WTC11 (cell line): ENCODE measurements at regions not wholly inside any gene's neighbourhood (a gene's known extent, or its start where the extent isn't known, plus 50 kb on each side); places are given as distances from the start of the nearest gene placed in this dataset.
"Not testable (repeated sequence)": the region's sequence is repeated elsewhere in the genome, so short reads cannot be mapped to it uniquely, and the experiment has no call there.

Experiments
- ATAC-seq: fragments of 200-7000 bp; cut with Tn5 transposase; 2 replicates; pipeline ENCODE4 v1.10.0; 2021; ENCODE audit warnings: mild to moderate bottlenecking, moderate library complexity
- CTCF ChIA-PET: fragments of 300-600 bp; sonication (Branson Sonifier 250); formaldehyde crosslinking; loops from one replicate; lab custom pipeline; 2021; ENCODE audit warnings: antibody characterized with exemption; lab: Charles Lee
- POLR2A ChIA-PET: fragments of 350-600 bp; sonication (Branson Sonifier 250); formaldehyde crosslinking; loops from one replicate; lab custom pipeline; 2021; ENCODE audit warnings: antibody characterized with exemption; lab: Charles Lee
- DNase-seq: peaks from one replicate; pipeline ENCODE4 v3.0.0; 2021; ENCODE audit warnings: low spot score
- H3K27ac Mint-ChIP-seq: 2 replicates; pipeline ENCODE4 v1.8.0; 2021; ENCODE audit warnings: mixed read lengths
- H3K27me3 Mint-ChIP-seq: 2 replicates; pipeline ENCODE4 v1.8.0; 2021; ENCODE audit warnings: low read depth, mild to moderate bottlenecking, moderate library complexity, mixed read lengths
- H3K36me3 Mint-ChIP-seq: 2 replicates; pipeline ENCODE4 v1.8.0; 2021; ENCODE audit warnings: mixed read lengths
- H3K4me1 Mint-ChIP-seq: 2 replicates; pipeline ENCODE4 v1.8.0; 2022; ENCODE audit warnings: mixed read lengths
- H3K4me3 Mint-ChIP-seq: 2 replicates; pipeline ENCODE4 v1.8.0; 2021; ENCODE audit warnings: mild to moderate bottlenecking, moderate library complexity, mixed read lengths
- H3K9me3 Mint-ChIP-seq: 2 replicates; pipeline ENCODE4 v1.8.0; 2021; ENCODE audit warnings: mixed read lengths
- CREM ChIP-seq: sonication (generic); formaldehyde crosslinking; IDR thresholded peaks from 2 replicates; pipeline ENCODE4 v1.8.1; 2022; ENCODE audit warnings: mild to moderate bottlenecking, missing genetic modification reagents, moderate library complexity
- ELF4 ChIP-seq: sonication (generic); formaldehyde crosslinking; IDR thresholded peaks from 2 replicates; pipeline ENCODE4 v1.8.1; 2022; ENCODE audit warnings: low read depth, mild to moderate bottlenecking, moderate library complexity, missing genetic modification reagents
- FOXP1 ChIP-seq: sonication (generic); formaldehyde crosslinking; IDR thresholded peaks from 2 replicates; pipeline ENCODE4 v1.8.0; 2022; ENCODE audit warnings: missing genetic modification reagents, mild to moderate bottlenecking, moderate library complexity, borderline replicate concordance
- GABPB1 ChIP-seq: sonication (generic); formaldehyde crosslinking; IDR thresholded peaks from 2 replicates; pipeline ENCODE4 v1.8.1; 2023; ENCODE audit warnings: mild to moderate bottlenecking, missing genetic modification reagents
- GRHL2 ChIP-seq: fragments of 250-450 bp; sonication (Bioruptor Pico); IDR thresholded peaks from 2 replicates; pipeline ENCODE4 v1.8.0; 2022; ENCODE audit warnings: mild to moderate bottlenecking, moderate library complexity; ENCODE audit not compliant: insufficient replicate concordance, severe bottlenecking
- IRF2 ChIP-seq: sonication (generic); formaldehyde crosslinking; IDR thresholded peaks from 2 replicates; pipeline ENCODE4 v1.8.0; 2022; ENCODE audit warnings: low read depth, missing genetic modification reagents, borderline replicate concordance
- JAZF1 ChIP-seq: fragments of 250-450 bp; sonication (Bioruptor Pico); IDR thresholded peaks from 2 replicates; pipeline ENCODE4 v1.9.0; 2021; ENCODE audit warnings: moderate library complexity, mild to moderate bottlenecking, inconsistent platforms
- MXD4 ChIP-seq: fragments of 250-450 bp; sonication (Bioruptor Pico); IDR thresholded peaks from 2 replicates; pipeline ENCODE4 v1.8.0; 2021; ENCODE audit warnings: mild to moderate bottlenecking, moderate library complexity, borderline replicate concordance
- NR2C2 ChIP-seq: sonication (generic); formaldehyde crosslinking; IDR thresholded peaks from 2 replicates; pipeline ENCODE4 v1.8.0; 2022; ENCODE audit warnings: mild to moderate bottlenecking, missing genetic modification reagents
- OVOL2 ChIP-seq: fragments of 250-450 bp; sonication (Bioruptor Pico); IDR thresholded peaks from 2 replicates; pipeline ENCODE4 v1.9.0; 2021; ENCODE audit warnings: mild to moderate bottlenecking, borderline replicate concordance
- RELA ChIP-seq: sonication (generic); formaldehyde crosslinking; IDR thresholded peaks from 2 replicates; pipeline ENCODE4 v1.8.1; 2022; ENCODE audit warnings: missing genetic modification reagents, mild to moderate bottlenecking, borderline replicate concordance
- SMAD4 ChIP-seq: sonication (generic); formaldehyde crosslinking; IDR thresholded peaks from 2 replicates; pipeline ENCODE4 v1.8.0; 2022; ENCODE audit warnings: mild to moderate bottlenecking, missing genetic modification reagents
- SOX15 ChIP-seq: fragments of 250-450 bp; sonication (Bioruptor Pico); IDR thresholded peaks from 2 replicates; pipeline ENCODE4 v1.9.0; 2021; ENCODE audit warnings: mild to moderate bottlenecking
- SP1 ChIP-seq: sonication (generic); formaldehyde crosslinking; conservative IDR thresholded peaks from 2 replicates; pipeline ENCODE4 v1.8.1; 2022; ENCODE audit warnings: missing genetic modification reagents
- TEAD4 ChIP-seq: sonication (generic); formaldehyde crosslinking; IDR thresholded peaks from 2 replicates; pipeline ENCODE4 v1.8.0; 2022; ENCODE audit warnings: mild to moderate bottlenecking, missing genetic modification reagents
- USF2 ChIP-seq: sonication (generic); formaldehyde crosslinking; IDR thresholded peaks from 2 replicates; pipeline ENCODE4 v1.8.1; 2023; ENCODE audit warnings: mild to moderate bottlenecking, missing genetic modification reagents, moderate library complexity
- ZBTB21 ChIP-seq: sonication (generic); formaldehyde crosslinking; IDR thresholded peaks from 2 replicates; pipeline ENCODE4 v1.8.1; 2023; ENCODE audit warnings: mild to moderate bottlenecking, missing genetic modification reagents, borderline replicate concordance
- ZNF121 ChIP-seq: sonication (generic); formaldehyde crosslinking; IDR thresholded peaks from 2 replicates; pipeline ENCODE4 v1.8.0; 2023; ENCODE audit warnings: missing genetic modification reagents
- ZNF138 ChIP-seq: sonication (generic); formaldehyde crosslinking; conservative IDR thresholded peaks from 2 replicates; pipeline ENCODE4 v1.8.1; 2022; ENCODE audit warnings: mild to moderate bottlenecking, moderate library complexity, missing genetic modification reagents
- ZNF219 ChIP-seq: sonication (generic); formaldehyde crosslinking; IDR thresholded peaks from 2 replicates; pipeline ENCODE4 v1.8.0; 2023; ENCODE audit warnings: missing genetic modification reagents, mild to moderate bottlenecking, borderline replicate concordance
- ZNF396 ChIP-seq: fragments of 250-450 bp; sonication (Bioruptor Pico); IDR thresholded peaks from 2 replicates; pipeline ENCODE4 v1.8.0; 2021; ENCODE audit warnings: mild to moderate bottlenecking, moderate library complexity, borderline replicate concordance
- ZNF416 ChIP-seq: fragments of 250-450 bp; sonication (Bioruptor Pico); IDR thresholded peaks from 2 replicates; pipeline ENCODE4 v1.9.0; 2021; ENCODE audit warnings: mild to moderate bottlenecking, inconsistent platforms
- TF ChIP-seq, protein P1 (sequence below): fragments of 250-450 bp; sonication (Bioruptor Pico); IDR thresholded peaks from 2 replicates; pipeline ENCODE4 v1.9.0; 2021; ENCODE audit warnings: mild to moderate bottlenecking
- TF ChIP-seq, protein P2 (sequence below): fragments of 250-450 bp; sonication (Bioruptor Pico); IDR thresholded peaks from 2 replicates; pipeline ENCODE4 v2.1.2; 2022; ENCODE audit warnings: mild to moderate bottlenecking, moderate library complexity
- TF ChIP-seq, protein P3 (sequence below): sonication (generic); formaldehyde crosslinking; IDR thresholded peaks from 2 replicates; pipeline ENCODE4 v1.8.0; 2023; ENCODE audit warnings: missing genetic modification reagents
- TF ChIP-seq, protein P4 (sequence below): sonication (generic); formaldehyde crosslinking; conservative IDR thresholded peaks from 2 replicates; pipeline ENCODE4 v1.8.1; 2022; ENCODE audit warnings: mild to moderate bottlenecking, missing genetic modification reagents
- TF ChIP-seq, protein P5 (sequence below): sonication (generic); formaldehyde crosslinking; IDR thresholded peaks from 2 replicates; pipeline ENCODE4 v1.8.1; 2023; ENCODE audit warnings: mild to moderate bottlenecking, missing genetic modification reagents
- TF ChIP-seq, protein P6 (sequence below): sonication (generic); formaldehyde crosslinking; IDR thresholded peaks from 2 replicates; pipeline ENCODE4 v1.8.0; 2023; ENCODE audit warnings: missing genetic modification reagents, mild to moderate bottlenecking, borderline replicate concordance

- DNase-seq (no peak), ATAC-seq (no peak)
- H3K27ac Mint-ChIP-seq = no peak overlapping the region
- no peak overlapping the region for H3K4me3 Mint-ChIP-seq
- peaks cover 6% of the 10 kb centered on the region for H3K9me3 Mint-ChIP-seq
- ChIA-PET CTCF (no interaction called here), POLR2A (no interaction called here)
- peaks cover 6% of the 10 kb centered on the region for H3K4me1 Mint-ChIP-seq
- TF ChIP-seq, protein P1, sequence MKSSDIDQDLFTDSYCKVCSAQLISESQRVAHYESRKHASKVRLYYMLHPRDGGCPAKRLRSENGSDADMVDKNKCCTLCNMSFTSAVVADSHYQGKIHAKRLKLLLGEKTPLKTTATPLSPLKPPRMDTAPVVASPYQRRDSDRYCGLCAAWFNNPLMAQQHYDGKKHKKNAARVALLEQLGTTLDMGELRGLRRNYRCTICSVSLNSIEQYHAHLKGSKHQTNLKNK (CRISPR knock-in tag) = no peak
- TF ChIP-seq ZNF416 (CRISPR knock-in tag) (no peak), FOXP1 (CRISPR knock-in tag) (no peak), NR2C2 (no peak), OVOL2 (no peak), RELA (CRISPR knock-in tag) (no peak), ZNF121 (CRISPR knock-in tag) (no peak), GRHL2 (no peak), TEAD4 (no peak), ZBTB21 (CRISPR knock-in tag) (no peak), ZNF396 (no peak), SMAD4 (CRISPR knock-in tag) (no peak), USF2 (CRISPR knock-in tag) (no peak)
- TF ChIP-seq, protein P2, sequence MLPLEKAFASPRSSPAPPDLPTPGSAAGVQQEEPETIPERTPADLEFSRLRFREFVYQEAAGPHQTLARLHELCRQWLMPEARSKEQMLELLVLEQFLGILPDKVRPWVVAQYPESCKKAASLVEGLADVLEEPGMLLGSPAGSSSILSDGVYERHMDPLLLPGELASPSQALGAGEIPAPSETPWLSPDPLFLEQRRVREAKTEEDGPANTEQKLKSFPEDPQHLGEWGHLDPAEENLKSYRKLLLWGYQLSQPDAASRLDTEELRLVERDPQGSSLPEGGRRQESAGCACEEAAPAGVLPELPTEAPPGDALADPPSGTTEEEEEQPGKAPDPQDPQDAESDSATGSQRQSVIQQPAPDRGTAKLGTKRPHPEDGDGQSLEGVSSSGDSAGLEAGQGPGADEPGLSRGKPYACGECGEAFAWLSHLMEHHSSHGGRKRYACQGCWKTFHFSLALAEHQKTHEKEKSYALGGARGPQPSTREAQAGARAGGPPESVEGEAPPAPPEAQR (CRISPR knock-in tag) = no peak
- TF ChIP-seq, protein P3, sequence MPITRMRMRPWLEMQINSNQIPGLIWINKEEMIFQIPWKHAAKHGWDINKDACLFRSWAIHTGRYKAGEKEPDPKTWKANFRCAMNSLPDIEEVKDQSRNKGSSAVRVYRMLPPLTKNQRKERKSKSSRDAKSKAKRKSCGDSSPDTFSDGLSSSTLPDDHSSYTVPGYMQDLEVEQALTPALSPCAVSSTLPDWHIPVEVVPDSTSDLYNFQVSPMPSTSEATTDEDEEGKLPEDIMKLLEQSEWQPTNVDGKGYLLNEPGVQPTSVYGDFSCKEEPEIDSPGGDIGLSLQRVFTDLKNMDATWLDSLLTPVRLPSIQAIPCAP = no peak
- TF ChIP-seq, protein P4, sequence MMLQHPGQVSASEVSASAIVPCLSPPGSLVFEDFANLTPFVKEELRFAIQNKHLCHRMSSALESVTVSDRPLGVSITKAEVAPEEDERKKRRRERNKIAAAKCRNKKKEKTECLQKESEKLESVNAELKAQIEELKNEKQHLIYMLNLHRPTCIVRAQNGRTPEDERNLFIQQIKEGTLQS = no peak
- TF ChIP-seq, protein P5, sequence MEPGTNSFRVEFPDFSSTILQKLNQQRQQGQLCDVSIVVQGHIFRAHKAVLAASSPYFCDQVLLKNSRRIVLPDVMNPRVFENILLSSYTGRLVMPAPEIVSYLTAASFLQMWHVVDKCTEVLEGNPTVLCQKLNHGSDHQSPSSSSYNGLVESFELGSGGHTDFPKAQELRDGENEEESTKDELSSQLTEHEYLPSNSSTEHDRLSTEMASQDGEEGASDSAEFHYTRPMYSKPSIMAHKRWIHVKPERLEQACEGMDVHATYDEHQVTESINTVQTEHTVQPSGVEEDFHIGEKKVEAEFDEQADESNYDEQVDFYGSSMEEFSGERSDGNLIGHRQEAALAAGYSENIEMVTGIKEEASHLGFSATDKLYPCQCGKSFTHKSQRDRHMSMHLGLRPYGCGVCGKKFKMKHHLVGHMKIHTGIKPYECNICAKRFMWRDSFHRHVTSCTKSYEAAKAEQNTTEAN (CRISPR knock-in tag) = no peak
- H3K27me3 Mint-ChIP-seq = no peaks in the 10 kb centered on the region
- H3K36me3 Mint-ChIP-seq = no peaks in the 10 kb centered on the region
Observed at GRCh38 chr3:159301961-159302360, 500.1 kb downstream of the MFSD1 start.

DNA sequence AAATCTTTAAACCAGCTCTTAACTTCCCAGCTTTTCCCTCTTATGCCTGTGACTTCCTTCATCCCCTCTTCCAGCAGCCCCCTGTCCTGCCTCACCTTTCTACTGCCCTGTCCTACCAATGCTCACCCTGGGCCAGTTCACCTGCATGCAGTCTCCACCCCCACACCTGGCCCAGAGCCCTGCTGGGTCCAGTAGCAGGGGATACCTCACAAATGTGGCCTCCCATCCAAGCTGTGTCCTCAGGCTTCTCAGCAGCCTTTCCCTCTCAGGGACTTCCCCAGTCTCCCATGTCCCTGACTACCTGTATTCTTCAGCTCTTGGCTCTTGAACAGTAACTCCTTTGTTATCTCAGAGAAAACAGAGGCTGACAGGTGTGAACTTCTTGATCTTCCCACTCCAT lies 503.2 kb downstream of the MFSD1 start:
- CTCF ChIA-PET = interaction anchor here (1.3 to 1.4 kb wide), 2 partner anchors 17 to 684 kb away, joined by 3 to 5 read pairs; partner anchors contain the start of gene IL12A

GRCh38 chr3:159316706-159317105 lies 514.9 kb downstream of the MFSD1 start:
- ATAC-seq, H3K36me3 Mint-ChIP-seq, H3K9me3 Mint-ChIP-seq, POLR2A ChIA-PET, H3K27ac Mint-ChIP-seq, H3K4me1 Mint-ChIP-seq, CTCF ChIA-PET, DNase-seq, H3K4me3 Mint-ChIP-seq, H3K27me3 Mint-ChIP-seq: not testable (repeated sequence)

More for the DNA sequence above, 503.2 kb downstream of the MFSD1 start:
- Mint-ChIP-seq H3K9me3 (peaks cover 14% of the 10 kb centered on the region), H3K36me3 (no peaks in the 10 kb centered on the region), H3K27me3 (no peaks in the 10 kb centered on the region), H3K27ac (no peak overlapping the region), H3K4me1 (peaks cover 6% of the 10 kb centered on the region), H3K4me3 (no peak overlapping the region)
- no peak for TF ChIP-seq GRHL2
- TF ChIP-seq SP1 = no peak
- no peak for TF ChIP-seq SOX15 (CRISPR knock-in tag)
- TF ChIP-seq NR2C2 = no peak
- TF ChIP-seq IRF2 (CRISPR knock-in tag) = no peak
- TF ChIP-seq ZNF138 = no peak
- TF ChIP-seq, protein P6, sequence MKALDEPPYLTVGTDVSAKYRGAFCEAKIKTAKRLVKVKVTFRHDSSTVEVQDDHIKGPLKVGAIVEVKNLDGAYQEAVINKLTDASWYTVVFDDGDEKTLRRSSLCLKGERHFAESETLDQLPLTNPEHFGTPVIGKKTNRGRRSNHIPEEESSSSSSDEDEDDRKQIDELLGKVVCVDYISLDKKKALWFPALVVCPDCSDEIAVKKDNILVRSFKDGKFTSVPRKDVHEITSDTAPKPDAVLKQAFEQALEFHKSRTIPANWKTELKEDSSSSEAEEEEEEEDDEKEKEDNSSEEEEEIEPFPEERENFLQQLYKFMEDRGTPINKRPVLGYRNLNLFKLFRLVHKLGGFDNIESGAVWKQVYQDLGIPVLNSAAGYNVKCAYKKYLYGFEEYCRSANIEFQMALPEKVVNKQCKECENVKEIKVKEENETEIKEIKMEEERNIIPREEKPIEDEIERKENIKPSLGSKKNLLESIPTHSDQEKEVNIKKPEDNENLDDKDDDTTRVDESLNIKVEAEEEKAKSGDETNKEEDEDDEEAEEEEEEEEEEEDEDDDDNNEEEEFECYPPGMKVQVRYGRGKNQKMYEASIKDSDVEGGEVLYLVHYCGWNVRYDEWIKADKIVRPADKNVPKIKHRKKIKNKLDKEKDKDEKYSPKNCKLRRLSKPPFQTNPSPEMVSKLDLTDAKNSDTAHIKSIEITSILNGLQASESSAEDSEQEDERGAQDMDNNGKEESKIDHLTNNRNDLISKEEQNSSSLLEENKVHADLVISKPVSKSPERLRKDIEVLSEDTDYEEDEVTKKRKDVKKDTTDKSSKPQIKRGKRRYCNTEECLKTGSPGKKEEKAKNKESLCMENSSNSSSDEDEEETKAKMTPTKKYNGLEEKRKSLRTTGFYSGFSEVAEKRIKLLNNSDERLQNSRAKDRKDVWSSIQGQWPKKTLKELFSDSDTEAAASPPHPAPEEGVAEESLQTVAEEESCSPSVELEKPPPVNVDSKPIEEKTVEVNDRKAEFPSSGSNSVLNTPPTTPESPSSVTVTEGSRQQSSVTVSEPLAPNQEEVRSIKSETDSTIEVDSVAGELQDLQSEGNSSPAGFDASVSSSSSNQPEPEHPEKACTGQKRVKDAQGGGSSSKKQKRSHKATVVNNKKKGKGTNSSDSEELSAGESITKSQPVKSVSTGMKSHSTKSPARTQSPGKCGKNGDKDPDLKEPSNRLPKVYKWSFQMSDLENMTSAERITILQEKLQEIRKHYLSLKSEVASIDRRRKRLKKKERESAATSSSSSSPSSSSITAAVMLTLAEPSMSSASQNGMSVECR (CRISPR knock-in tag) = no peak
- TF ChIP-seq JAZF1 (CRISPR knock-in tag) = no peak
- TF ChIP-seq ZNF219 = no peak
- TF ChIP-seq OVOL2 = no peak
- TF ChIP-seq ELF4 (CRISPR knock-in tag) = no peak
- TF ChIP-seq MXD4 (CRISPR knock-in tag) = no peak
- no peak for TF ChIP-seq GABPB1
- TF ChIP-seq CREM (CRISPR knock-in tag) = no peak
- DNase-seq (peak; percentile 10), ATAC-seq (peak; percentile 28; the same call in 1 of the 2 replicates)
- POLR2A ChIA-PET = no interaction called here
